GM23338 (cell line): ENCODE measurements at regions not wholly inside any gene's neighbourhood (a gene's known extent, or its start where the extent isn't known, plus 50 kb on each side); places are given as distances from the start of the nearest gene placed in this dataset.

Experiments used
- ATAC-seq: fragments of 200-7000 bp; cut with Tn5 transposase; 3 replicates; pipeline ENCODE4 v1.9.1; 2020
- DNase-seq: peaks from one replicate; pipeline ENCODE4 v3.0.0-alpha.2; 2015; ENCODE audit warnings: low spot score
- H2AFZ ChIP-seq: fragments of 200-600 bp; sonication (generic); 2 replicates; pipeline ENCODE4 v1.8.0; 2016; ENCODE audit warnings: antibody characterized with exemption, mild to moderate bottlenecking, moderate library complexity
- H3F3A ChIP-seq: fragments of 200-600 bp; sonication (generic); replicated peaks from 2 replicates; pipeline ENCODE4 v1.8.0; 2017; ENCODE audit warnings: antibody characterized with exemption, mixed run types, low read depth
- H3K27ac ChIP-seq: fragments of 200-600 bp; sonication (generic); 2 replicates; pipeline ENCODE4 v1.6.1; 2016; ENCODE audit warnings: low read depth
- H3K27me3 ChIP-seq: fragments of 200-600 bp; sonication (generic); 2 replicates; pipeline ENCODE4 v1.8.0; 2016; ENCODE audit warnings: mild to moderate bottlenecking, mixed run types, moderate library complexity; ENCODE audit not compliant: insufficient read depth
- H3K36me3 ChIP-seq: fragments of 200-600 bp; sonication (generic); 2 replicates; pipeline ENCODE4 v1.8.0; 2016; ENCODE audit warnings: mild to moderate bottlenecking; ENCODE audit not compliant: insufficient read depth
- H3K4me1 ChIP-seq: fragments of 200-600 bp; sonication (generic); 2 replicates; pipeline ENCODE4 v1.8.0; 2016; ENCODE audit warnings: mild to moderate bottlenecking, moderate library complexity; ENCODE audit not compliant: insufficient read depth
- H3K4me2 ChIP-seq: fragments of 200-600 bp; sonication (generic); 2 replicates; pipeline ENCODE4 v1.7.1; 2017; ENCODE audit warnings: mixed run types
- H3K4me3 ChIP-seq: fragments of 200-600 bp; sonication (generic); 2 replicates; pipeline ENCODE4 v1.6.1; 2016; ENCODE audit warnings: mixed run types
- H3K79me2 ChIP-seq: fragments of 200-600 bp; sonication (generic); replicated peaks from 2 replicates; pipeline ENCODE4 v1.8.0; 2017; ENCODE audit warnings: mild to moderate bottlenecking; ENCODE audit not compliant: insufficient read depth
- H3K9me2 ChIP-seq: fragments of 200-600 bp; sonication (generic); 2 replicates; pipeline ENCODE4 v1.8.0; 2017; ENCODE audit not compliant: insufficient read depth
- H4K20me1 ChIP-seq: fragments of 200-600 bp; sonication (generic); replicated peaks from 2 replicates; pipeline ENCODE4 v1.8.0; 2017; ENCODE audit warnings: mild to moderate bottlenecking; ENCODE audit not compliant: insufficient read depth
- H3K27ac Mint-ChIP-seq: 2 replicates; pipeline ENCODE4 v1.8.0; 2020; ENCODE audit warnings: inconsistent platforms, mild to moderate bottlenecking, moderate library complexity, mixed read lengths
- H3K27me3 Mint-ChIP-seq: 3 replicates; pipeline ENCODE4 v1.8.0; 2022; ENCODE audit warnings: low read depth, mild to moderate bottlenecking, moderate library complexity, mixed read lengths, inconsistent platforms; ENCODE audit not compliant: insufficient read depth, poor library complexity
- H3K36me3 Mint-ChIP-seq: 3 replicates; pipeline ENCODE4 v1.8.0; 2021; ENCODE audit warnings: low read depth, mild to moderate bottlenecking, inconsistent platforms, moderate library complexity, mixed read lengths
- H3K4me1 Mint-ChIP-seq: 3 replicates; pipeline ENCODE4 v1.8.0; 2020; ENCODE audit warnings: mild to moderate bottlenecking, inconsistent platforms, mixed read lengths
- H3K4me3 Mint-ChIP-seq: 3 replicates; pipeline ENCODE4 v1.8.0; 2021; ENCODE audit warnings: moderate library complexity, mild to moderate bottlenecking, inconsistent platforms, mixed read lengths
- H3K9me3 Mint-ChIP-seq: 3 replicates; pipeline ENCODE4 v1.8.0; 2020; ENCODE audit warnings: moderate library complexity, mild to moderate bottlenecking, inconsistent platforms, mixed read lengths
- NANOG ChIP-seq: IDR thresholded peaks from 2 replicates; pipeline ENCODE4 v1.6.1; 2016; ENCODE audit warnings: antibody characterized with exemption, borderline replicate concordance
- ZNF114 ChIP-seq: fragments of 250-450 bp; sonication (Bioruptor Pico); IDR thresholded peaks from 2 replicates; pipeline ENCODE4 v1.5.0; 2020; ENCODE audit warnings: mild to moderate bottlenecking, moderate library complexity
- ZNF462 ChIP-seq: fragments of 250-450 bp; sonication (Bioruptor Pico); IDR thresholded peaks from 2 replicates; pipeline ENCODE4 v1.5.0; 2020; ENCODE audit warnings: mild to moderate bottlenecking, moderate library complexity

DNA sequence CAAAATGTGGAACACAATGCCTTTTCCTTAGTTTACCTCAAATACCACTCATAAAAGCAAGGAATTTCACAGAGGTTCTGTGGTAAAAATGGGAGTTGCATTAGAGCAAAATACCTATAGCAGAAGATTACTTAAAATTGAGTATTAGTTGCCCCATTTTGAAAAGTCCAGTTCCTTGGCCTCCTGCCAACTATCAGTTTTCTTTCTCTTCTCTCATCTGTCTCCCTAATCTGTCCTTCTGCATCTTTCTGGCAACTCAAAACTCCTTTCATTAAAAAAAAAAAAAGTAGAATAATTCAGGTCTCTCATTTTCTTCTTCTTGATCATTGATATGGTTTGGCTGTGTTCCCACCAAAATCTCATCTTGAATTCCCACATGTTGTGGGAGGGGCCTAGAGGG is 127.3 kb downstream of the ATP23 start (continued):
- no peak for TF ChIP-seq ZNF462 (CRISPR knock-in tag)
- TF ChIP-seq ZNF114 (CRISPR knock-in tag): no peak
- no peak for TF ChIP-seq NANOG

- Histone ChIP-seq H2AFZ (no peak overlapping the region), H3K36me3 (no peaks in the 10 kb centered on the region), H3K9me2 (peaks cover 15% of the 10 kb centered on the region), H4K20me1 (no peaks in the 10 kb centered on the region), H3K4me3 (no peak overlapping the region), H3K27me3 (no peaks in the 10 kb centered on the region), H3K4me2 (no peak overlapping the region), H3K27ac (no peak overlapping the region), H3K79me2 (no peaks in the 10 kb centered on the region), H3K4me1 (peaks cover 6% of the 10 kb centered on the region; the same call in 1 of the 2 replicates), H3F3A (no peaks in the 10 kb centered on the region)
- TF ChIP-seq ZNF462 (CRISPR knock-in tag): no peak
- no peak overlapping the region for H3K4me3 Mint-ChIP-seq
- DNase-seq: no peak
- peaks cover 4% of the 10 kb centered on the region; the same call in 2 of the 3 replicates for H3K9me3 Mint-ChIP-seq
- no peaks in the 10 kb centered on the region for H3K27me3 Mint-ChIP-seq
- H3K27ac Mint-ChIP-seq: no peak overlapping the region
- H3K4me1 Mint-ChIP-seq: peaks cover 5% of the 10 kb centered on the region; the same call in 2 of the 3 replicates
- ATAC-seq: no peak
- H3K36me3 Mint-ChIP-seq: no peaks in the 10 kb centered on the region
These were observed 128.0 kb downstream of the ATP23 start for GRCh38 chr12:58069268-58069963.
